ENCODE measurements at regions not wholly inside any gene's neighbourhood (a gene's known extent, or its start where the extent isn't known, plus 50 kb on each side); places are given as distances from the start of the nearest gene placed in this dataset.

- DNase-seq (ENCODE audit: low read depth) = no peak
- TF ChIP-seq, protein P1, sequence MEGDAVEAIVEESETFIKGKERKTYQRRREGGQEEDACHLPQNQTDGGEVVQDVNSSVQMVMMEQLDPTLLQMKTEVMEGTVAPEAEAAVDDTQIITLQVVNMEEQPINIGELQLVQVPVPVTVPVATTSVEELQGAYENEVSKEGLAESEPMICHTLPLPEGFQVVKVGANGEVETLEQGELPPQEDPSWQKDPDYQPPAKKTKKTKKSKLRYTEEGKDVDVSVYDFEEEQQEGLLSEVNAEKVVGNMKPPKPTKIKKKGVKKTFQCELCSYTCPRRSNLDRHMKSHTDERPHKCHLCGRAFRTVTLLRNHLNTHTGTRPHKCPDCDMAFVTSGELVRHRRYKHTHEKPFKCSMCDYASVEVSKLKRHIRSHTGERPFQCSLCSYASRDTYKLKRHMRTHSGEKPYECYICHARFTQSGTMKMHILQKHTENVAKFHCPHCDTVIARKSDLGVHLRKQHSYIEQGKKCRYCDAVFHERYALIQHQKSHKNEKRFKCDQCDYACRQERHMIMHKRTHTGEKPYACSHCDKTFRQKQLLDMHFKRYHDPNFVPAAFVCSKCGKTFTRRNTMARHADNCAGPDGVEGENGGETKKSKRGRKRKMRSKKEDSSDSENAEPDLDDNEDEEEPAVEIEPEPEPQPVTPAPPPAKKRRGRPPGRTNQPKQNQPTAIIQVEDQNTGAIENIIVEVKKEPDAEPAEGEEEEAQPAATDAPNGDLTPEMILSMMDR (IDR thresholded peaks at IDR 0.05; ENCODE audit: insufficient read depth, low read depth, low read length, missing control alignments) = no peak
- H3K4me3 ChIP-seq (ENCODE audit: low read length) = no peak overlapping the region
These were observed 70.8 kb upstream of the ATP1A1 start for GRCh38 chr1:116302281-116302680.

DNA sequence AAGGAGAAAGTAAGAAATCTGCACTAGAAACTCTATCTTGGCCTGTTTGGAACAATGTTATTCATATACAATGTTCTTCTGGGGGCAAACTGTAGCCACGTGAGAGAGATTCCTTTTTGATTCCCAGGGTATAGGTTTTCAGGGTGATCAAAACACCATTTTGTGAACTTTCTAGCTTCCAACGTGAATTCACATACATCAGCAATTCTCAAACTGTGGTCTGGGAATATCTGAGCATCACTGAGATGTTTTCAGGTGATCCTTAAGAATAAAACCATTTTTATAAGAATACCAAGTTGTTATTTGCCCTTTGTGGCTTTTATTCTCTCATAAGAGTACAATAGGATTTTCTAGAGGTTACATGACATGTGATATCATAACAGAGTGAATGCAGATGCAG, 66.9 kb upstream of the ATP1A1 start:
- TF ChIP-seq, protein P1 (IDR thresholded peaks at IDR 0.05; ENCODE audit: insufficient read depth, low read depth, low read length, missing control alignments) = no peak
- DNase-seq (ENCODE audit: low read depth) = no peak
- H3K4me3 ChIP-seq (ENCODE audit: low read length) = no peak overlapping the region

DNA sequence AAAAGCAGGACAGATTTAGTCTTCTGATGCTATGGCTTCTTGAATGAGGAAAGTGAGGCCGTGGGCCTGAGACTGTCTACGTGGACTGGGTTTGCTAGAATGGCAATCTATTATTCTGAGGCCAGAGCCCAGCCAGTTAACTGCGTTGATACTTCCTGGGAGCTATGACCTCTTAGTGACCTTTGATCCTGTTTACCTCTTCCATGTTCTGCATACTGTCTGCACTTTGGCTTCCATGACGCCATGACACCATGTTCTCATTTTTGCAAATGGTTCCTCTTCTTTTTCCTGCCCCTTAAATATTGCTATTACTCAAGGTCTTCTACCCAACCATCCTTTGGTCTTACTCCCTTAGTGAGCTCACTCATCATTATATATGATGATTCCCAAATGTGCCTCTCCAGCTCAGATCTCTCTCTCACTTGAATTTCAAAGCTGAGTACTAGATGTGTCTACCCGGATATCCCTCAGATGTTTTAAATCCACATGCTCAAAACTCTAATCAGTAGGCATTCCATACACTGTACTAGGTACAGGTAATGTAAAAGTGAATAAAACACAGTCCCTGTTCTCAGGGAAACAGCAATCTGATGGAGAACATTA, 66.1 kb upstream of the ATP1A1 start:
- TF ChIP-seq, protein P1 (IDR thresholded peaks at IDR 0.05; ENCODE audit: insufficient read depth, low read depth, low read length, missing control alignments) = no peak
- no peak overlapping the region for H3K4me3 ChIP-seq (ENCODE audit: low read length)

DNA sequence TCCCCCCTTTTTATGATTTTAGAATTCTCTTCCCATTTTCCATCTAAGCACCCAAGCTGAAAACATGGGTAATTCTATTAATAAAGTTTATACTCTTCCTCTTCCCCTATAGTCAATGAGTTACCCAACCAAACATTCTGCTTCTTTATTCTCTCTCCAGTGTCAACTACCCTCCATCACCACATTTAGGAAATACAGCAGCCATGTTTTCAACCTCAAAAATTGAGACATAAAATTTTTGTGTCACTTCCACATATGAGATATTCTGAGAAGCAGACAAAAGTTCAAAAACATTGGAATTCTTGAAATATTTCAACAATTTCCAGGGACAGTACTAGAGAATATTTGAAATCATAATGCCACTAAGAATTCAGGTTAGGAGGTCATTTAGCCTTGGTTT, 64.8 kb upstream of the ATP1A1 start:
- no peak for DNase-seq (ENCODE audit: low read depth)
- TF ChIP-seq, protein P1 (IDR thresholded peaks at IDR 0.05; ENCODE audit: insufficient read depth, low read depth, low read length, missing control alignments) = no peak

More for the DNA sequence above, 66.1 kb upstream of the ATP1A1 start:
- DNase-seq (ENCODE audit: low read depth) = no peak

DNA sequence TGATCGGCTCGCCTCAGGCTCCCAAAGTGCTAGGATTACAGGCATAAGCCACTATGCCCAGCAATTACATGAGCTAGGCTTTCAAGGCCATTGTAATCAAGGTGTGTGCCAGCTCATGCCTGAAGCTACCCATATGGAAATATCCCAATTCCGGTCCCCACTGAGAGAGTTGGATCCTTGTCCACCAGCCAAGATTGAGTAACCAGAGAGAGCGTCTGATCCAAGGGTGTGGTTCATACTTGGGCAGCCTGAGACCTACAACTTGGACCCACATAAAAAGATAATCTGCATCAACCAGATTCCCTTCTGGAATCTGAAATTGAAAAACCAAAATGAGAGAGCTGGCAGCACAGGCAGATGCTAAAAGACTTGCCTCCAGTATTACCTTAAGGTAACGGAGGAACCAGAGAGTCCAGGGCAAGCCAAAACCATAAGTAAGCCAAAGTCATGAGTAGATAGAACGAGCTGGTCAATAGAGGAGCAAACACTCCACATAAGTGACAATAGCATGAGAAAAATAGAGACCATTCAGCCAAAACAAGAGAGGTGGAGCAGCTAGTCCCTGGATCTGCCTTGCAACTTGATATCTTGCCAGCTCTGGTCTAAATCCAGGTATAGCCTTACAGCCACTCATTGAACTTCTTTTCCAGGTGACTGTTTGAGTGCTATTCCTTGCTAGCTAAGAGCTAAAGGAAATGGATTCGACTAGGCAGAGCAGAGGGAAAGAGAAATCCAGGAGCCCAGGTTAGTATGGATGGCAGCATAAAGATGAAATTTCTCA, 63.8 kb upstream of the ATP1A1 start:
- TF ChIP-seq, protein P1 (IDR thresholded peaks at IDR 0.05; ENCODE audit: insufficient read depth, low read depth, low read length, missing control alignments) = no peak
- H3K4me3 ChIP-seq (ENCODE audit: low read length) = no peak overlapping the region
- DNase-seq (ENCODE audit: low read depth) = peak; percentile 72

More for the DNA sequence above, 64.8 kb upstream of the ATP1A1 start:
- no peak overlapping the region for H3K4me3 ChIP-seq (ENCODE audit: low read length)

DNA sequence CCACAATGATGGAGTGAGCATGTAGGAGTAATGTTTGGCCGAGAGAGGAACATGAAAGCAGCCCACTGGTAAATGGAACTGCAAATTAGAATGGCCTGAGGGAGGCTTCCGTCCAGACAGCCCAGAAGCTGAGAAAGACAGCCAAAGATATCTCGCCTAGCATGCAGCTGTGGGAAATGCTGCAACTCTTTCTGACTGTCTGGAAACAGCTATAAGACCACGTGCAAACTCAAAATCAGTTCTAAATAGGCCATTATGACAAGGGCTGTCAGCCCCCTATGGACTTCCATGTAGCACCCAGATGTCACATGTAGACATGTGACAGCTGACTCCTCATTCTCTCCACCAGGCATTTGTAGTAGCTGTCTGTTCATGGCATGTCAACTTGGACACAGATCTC, 62.9 kb upstream of the ATP1A1 start:
- DNase-seq (ENCODE audit: low read depth) = no peak
- TF ChIP-seq, protein P1 (IDR thresholded peaks at IDR 0.05; ENCODE audit: insufficient read depth, low read depth, low read length, missing control alignments) = no peak
- H3K4me3 ChIP-seq (ENCODE audit: low read length) = no peak overlapping the region

Data from epithelial cell of esophagus (primary cell).